GM19025 (cell line): ENCODE measurements at regions not wholly inside any gene's neighbourhood (a gene's known extent, or its start where the extent isn't known, plus 50 kb on each side); places are given as distances from the start of the nearest gene placed in this dataset.

Source experiments
- ATAC-seq: cut with Tn5 transposase; IDR thresholded peaks from one replicate; pipeline ENCODE4 v1.9.1; 2021; ENCODE audit warnings: mild to moderate bottlenecking, low read depth, moderate library complexity; ENCODE audit not compliant: unreplicated experiment

DNA sequence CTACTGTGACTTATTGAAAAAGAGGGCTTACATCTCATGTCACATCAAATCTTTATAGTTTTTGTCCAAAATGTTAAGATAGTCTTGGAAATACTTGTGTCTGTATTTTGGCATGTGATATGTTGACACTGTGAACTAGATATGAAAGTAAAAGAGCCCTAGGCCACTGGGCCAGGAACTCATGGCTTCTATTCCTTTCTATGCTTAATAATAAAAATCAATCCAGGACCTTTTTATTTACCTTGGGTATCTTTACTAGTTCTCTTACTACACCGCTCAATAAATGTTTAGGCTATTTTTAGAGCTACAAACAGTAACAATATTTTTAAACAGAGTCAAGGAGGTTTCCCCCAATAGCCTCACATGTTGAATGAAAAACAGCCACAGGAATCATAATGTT is 348.6 kb upstream of the SLC24A2 start:
- no peak for ATAC-seq

- no peak for ATAC-seq
These were observed 346.4 kb upstream of the SLC24A2 start for GRCh38 chr9:20135119-20135697.

- ATAC-seq, result no peak
These were observed 336.9 kb upstream of the SLC24A2 start for GRCh38 chr9:20125727-20126126.

DNA sequence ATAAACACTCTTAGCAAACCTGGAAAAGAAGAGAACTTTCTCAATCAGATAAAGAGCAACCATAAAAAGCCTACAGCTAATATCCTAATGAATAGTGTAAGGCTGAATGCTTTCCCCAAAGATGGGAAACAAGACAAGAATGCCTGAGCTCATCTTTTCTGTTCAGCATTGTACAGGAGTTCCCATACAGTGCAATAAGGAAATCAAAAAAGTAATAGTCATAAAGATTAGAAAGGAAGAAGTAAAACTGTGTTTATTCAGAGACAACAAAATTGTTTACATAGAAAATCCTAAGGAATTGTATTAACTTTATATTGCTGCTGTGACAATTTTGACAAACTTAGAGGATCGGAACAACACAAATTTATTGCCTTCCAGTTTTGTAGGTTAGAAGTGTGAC is 330.7 kb upstream of the SLC24A2 start:
- no peak for ATAC-seq

- no peak for ATAC-seq
These were observed 329.1 kb upstream of the SLC24A2 start for GRCh38 chr9:20117986-20118385.

GRCh38 chr9:20117482-20117881 is 328.6 kb upstream of the SLC24A2 start:
- ATAC-seq, result no peak

DNA sequence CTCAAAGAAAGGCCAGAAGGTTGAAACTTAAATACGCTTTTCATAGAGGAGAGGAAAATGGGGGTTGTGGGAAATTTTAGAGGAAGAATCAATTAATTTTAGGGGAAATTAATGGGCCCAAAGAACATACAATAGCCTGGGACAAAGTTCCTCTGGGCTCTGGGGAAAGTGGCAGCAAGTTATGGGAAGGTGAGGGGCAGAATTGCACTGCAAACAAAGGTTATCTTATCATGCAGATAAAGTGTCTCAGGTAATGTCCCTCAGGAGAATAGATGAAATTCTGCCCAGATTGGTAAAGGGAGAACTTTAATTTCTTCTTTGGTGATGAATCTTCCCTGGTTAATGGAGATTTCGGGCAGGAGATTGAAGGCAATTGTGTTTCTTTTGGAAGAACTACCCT is 326.1 kb upstream of the SLC24A2 start:
- ATAC-seq, result no peak

DNA sequence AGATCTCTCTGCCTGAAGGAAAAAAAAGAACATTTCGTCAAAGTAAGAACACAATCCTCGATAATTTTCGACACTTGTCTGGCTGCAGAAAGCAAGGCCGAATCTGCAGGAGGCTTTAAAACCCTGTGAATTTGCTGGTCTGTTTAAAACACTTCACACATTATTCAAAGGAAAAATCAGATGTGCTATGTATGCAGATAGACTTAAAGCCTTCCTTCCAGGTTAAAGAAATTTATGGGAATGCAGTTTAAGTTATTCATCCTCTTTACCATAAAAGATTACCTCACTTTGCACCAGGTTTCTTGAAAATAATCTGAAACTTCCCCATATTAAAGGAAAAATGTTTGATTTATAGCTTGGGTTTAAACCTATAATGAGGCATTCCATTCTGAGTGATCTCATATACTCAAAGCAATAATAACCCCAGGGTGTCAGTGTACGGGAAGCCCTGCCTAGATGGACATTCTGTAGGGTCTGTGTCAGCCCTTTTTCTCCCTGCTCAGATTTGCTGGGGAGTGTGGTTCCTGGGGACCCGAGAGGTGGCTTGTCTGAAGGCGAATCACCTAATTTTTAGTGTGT is 323.5 kb upstream of the SLC24A2 start:
- ATAC-seq, result no peak

DNA sequence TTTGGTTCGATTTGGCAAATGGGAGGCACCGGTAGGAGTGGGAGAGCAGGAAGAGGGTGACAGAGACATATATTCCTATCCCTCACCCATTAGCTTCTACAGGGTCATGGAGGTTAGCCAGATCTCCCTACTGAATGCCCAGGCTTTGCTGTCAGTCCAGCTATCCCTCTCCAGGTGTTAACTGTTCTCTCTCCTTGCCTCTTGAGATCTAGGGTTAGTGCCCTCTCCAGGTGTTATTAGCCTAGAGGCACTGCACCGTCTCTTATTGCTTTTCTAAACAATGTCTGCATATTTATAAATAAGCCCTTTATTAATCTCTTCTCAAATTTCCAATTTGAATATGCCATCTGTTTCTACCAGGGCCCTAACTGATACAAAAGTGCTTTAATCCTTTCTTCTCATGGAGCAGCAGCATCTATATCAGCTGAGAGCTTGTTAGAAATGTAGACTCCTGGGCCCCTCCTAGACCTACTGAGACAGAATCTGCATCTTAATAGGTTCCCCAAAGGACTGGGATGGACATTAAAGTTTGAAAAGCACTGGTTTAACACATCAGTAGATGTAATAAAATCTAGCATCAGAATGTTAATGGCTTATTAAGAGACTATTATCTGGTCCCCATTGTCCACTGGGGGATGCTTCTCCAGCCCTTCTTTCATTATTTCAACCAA is 322.5 kb upstream of the SLC24A2 start:
- no peak for ATAC-seq

GRCh38 chr9:20095430-20096092 is 306.7 kb upstream of the SLC24A2 start:
- ATAC-seq, result no peak

- no peak for ATAC-seq
These were observed 303.7 kb upstream of the SLC24A2 start for GRCh38 chr9:20092561-20092960.

GRCh38 chr9:20087481-20087880 is 298.6 kb upstream of the SLC24A2 start:
- ATAC-seq, result no peak

DNA sequence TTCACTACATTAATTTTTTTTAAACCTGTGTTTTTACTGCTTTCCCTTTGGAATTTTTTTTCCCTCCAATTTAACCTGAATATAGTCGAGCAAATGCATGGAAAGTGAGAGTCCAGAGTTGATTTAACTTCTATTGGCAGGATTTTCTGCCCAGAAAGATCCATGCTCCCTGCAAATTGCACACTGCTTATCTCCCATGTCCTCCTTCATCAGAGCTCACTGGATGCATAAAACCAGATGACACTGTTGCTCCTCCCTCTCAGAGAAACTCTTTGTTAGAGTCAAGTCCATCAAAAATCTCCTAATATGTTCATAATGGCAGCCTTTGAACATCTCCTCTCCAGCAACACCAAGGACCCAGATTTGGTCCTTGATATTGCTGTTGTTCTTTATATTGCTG is 297.0 kb upstream of the SLC24A2 start:
- no peak for ATAC-seq

DNA sequence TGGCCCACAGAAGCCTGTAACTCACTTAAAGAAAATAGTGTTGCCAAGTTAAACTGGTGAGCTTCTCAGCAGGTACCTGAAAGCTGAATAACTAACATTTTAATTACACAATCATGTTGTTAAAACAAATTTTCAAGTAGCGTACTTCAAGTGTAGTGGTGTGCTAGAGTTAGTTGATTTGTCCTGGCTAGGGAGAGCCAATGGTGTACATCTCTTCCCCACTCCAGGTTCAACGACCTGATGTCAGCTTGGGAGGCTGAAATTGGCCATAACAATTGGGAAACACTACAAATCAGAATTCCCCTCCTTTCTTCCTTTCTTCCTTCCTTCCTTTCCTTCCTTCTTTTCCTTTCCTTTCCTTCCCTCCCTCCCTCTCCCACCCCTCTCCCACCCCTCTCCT is 295.3 kb upstream of the SLC24A2 start:
- no peak for ATAC-seq

- ATAC-seq, result no peak
These were observed 294.6 kb upstream of the SLC24A2 start for GRCh38 chr9:20083390-20083789.

DNA sequence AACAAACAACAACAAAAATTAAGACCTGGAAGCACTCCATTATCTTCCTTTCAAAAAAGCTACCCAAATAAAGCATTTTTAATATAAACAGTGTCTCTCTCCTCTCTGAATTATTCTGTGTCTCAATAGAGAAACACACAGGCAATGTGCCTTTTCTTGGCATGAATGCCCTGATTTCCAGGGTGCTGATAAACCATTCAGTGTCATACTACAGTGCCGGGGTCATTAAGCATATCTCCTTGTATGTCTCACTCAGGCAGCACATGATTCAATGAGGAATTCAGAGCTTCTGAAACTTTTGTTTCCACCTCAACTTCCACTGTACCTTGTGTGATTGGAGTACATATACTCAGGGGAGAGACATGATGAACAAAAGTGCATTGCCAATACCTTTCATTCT is 294.0 kb upstream of the SLC24A2 start:
- no peak for ATAC-seq

DNA sequence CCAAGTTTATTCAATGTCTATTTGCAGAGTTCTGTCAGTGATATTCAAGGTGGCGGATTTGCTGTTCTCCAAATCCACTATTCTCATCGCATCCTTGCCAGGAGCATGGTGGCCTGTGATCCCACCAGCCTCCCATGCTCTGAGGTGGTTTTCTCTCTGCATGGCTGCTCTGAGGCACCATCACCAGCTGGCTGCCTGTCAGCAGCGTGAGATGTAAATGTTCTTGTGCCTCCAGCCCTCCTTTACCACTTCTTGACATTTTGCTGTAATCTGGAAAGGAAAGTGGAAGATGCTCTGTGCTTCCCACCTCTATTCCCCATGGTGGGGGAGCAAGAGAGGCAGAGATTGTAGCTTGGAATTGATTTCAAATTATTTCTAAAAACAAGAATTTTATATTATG is 293.6 kb upstream of the SLC24A2 start:
- no peak for ATAC-seq

- no peak for ATAC-seq
These were observed 289.4 kb upstream of the SLC24A2 start for GRCh38 chr9:20078246-20078645.

GRCh38 chr9:20074291-20074690 is 285.5 kb upstream of the SLC24A2 start:
- ATAC-seq, result no peak

GRCh38 chr9:20070336-20070735 is 281.5 kb upstream of the SLC24A2 start:
- no peak for ATAC-seq

- no peak for ATAC-seq
These were observed 277.2 kb upstream of the SLC24A2 start for GRCh38 chr9:20065796-20066700.
